CD4-positive, alpha-beta T cell treated with Interleukin-6 for 4 hours (primary cell): ENCODE measurements at regions not wholly inside any gene's neighbourhood (a gene's known extent, or its start where the extent isn't known, plus 50 kb on each side); places are given as distances from the start of the nearest gene placed in this dataset.

Experiments used
- DNase-seq: peaks from one replicate; pipeline ENCODE4 v3.0.0-alpha.2; 2020; ENCODE audit warnings: mixed read lengths

DNA sequence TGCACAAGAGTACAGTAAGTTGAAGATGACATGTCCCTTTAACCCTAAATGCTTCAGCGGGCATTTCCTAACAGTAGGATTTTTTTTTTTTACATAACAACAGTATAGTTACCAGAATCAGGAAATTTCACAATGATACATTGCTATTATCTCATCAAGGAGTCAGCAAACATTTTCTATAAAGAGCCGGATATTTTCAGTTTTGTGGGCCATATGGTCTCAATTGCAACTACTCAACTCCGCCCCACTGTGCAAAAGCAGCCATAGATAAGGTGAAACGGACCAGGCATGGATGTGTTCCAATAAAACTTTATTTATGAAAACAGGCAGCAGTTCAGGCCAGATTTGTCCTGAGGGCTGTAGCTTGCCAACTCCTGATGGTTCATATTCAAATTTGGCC lies 130.6 kb downstream of the SMAD6 start:
- no peak for DNase-seq

DNA sequence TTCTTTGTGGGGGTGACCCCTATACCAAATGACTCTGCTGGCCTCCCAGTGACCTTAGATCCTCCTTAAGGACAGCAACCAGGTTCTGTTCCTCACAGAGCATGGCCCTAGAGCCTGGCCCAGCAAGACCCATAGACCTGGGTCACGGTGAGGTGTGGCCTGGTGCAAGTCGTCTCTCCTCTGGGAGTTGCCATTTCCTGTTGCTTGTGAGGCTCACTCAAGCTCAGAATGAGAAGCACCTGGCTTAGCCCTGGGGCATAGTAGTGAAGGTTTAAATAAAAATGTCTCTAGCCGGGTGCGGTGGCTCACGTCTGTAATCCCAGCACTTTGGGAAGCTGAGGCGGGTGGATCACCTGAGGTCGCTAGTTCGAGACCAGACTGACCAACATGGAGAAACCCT lies 131.3 kb downstream of the SMAD6 start:
- no peak for DNase-seq

DNA sequence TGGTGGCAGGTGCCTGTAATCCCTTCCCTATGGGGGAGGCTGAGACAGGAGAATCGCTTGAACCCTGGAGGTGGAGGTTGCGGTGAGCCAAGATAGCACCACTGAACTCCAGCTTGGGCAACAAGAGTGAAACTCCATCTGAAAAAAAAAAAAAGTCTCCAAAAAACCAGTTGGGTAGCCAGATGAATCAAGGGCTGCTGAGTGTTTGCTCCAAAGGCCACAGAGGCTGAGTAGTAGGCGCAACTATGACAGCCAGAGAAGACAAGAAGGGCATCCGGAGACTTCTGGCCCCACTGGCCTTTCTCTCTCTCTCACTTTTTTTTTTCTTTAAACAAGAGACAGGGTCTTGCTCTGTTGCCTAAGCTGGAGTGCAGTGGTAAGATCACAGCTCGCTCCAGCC lies 131.8 kb downstream of the SMAD6 start:
- DNase-seq = no peak

DNA sequence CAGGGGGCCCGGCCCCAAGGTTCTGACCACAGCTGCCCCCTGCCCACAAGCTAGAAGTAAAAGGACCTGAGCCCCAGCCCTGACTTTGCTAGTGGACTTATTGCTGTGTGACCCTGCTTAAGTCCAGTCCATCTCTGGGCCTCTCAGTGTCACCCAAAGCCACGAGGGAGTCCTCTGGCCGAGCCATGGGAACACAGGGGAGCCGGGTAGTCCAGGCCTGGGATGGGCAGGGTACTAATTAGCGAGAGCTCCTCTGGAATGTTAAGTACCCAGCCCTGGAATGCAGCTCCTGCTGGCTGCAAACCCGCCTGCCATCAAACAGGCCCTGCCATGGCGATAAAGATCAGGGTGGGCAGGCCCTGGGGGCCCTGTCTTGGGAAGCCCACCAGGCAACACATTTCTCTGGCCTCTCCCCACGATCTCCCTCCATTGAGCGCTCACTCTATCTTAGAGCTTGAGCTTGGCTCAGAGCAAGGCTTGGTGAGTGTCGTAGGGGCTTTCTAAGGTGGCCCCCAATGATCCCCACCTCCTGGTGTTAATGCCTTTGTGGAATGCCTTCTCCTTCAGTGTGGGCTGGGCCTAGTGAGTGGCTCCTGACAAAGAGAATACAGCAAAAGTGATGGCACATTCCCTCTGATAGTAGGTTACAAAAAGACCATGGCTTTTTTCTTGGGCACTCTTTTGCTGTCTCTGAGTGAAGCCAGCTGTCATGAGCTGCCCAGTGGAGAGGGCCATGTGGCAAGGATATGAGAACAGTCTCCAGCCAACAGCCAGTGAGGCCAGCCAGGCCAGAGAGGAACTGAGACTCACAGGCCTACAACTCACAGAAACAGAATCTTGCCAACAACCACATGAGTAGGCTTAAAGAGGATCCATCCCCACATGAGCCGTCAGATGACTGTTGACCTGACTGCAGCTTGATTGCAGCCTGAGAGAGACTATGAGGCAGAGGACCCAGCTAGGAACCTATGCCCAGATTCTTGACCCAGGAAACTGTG lies 133.1 kb downstream of the SMAD6 start:
- no peak for DNase-seq

DNA sequence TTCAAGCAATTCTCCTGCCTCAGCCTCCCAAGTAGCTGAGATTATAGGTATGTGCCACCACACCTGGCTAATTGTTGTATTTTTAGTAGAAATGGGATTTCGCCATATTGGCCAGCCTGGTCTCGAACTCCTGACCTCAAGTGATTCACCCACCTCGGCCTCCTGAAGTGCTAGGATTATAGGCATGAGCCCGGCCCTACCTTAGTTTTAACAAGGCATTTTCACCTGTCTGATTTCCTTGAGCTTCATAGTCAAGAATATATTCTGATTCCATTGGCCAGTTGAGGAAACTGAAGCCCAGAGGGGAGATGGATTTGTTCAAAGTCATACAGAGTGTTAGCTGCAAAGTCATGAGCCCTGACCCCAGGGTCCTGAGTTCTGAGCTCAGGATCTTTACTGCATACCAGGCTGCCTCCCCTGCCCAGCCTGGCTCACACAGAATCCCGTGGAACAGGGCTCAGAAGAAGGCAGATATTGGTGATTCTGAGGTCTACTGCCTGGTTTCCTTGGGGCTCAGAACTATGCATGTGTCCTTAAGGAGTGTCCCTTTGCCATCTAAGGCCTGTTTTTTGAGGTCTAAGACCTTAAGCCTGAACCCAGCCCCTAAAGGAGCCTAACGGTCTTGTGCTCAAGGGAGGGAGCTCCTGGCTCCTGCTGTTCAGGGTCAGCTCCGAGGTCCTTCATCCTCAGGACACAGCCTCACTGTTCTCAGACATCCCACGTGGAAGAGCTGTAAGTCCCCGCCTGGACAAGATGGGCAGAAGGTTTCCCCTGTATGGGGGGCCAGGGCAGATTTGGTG lies 134.4 kb downstream of the SMAD6 start:
- no peak for DNase-seq

DNA sequence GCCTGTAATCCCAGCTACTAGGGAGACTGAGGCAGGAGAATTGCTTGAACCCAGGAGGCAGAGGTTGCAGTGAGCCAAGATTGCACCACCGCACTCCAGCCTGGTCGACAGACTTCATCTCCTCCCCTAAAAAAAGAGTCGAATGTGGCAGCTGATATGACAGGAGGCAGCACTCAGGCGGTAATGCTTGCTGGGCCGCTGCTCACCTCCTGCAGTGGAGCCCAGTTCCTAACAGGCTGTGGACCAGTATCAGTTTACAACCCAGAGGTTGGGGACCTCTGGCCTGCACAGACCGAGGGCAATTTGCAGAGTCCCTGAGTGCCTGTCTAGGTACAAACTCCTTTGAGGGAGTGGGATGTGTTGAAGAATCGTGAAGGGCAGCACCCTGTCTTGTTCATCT lies 136.2 kb downstream of the SMAD6 start:
- no peak for DNase-seq

DNA sequence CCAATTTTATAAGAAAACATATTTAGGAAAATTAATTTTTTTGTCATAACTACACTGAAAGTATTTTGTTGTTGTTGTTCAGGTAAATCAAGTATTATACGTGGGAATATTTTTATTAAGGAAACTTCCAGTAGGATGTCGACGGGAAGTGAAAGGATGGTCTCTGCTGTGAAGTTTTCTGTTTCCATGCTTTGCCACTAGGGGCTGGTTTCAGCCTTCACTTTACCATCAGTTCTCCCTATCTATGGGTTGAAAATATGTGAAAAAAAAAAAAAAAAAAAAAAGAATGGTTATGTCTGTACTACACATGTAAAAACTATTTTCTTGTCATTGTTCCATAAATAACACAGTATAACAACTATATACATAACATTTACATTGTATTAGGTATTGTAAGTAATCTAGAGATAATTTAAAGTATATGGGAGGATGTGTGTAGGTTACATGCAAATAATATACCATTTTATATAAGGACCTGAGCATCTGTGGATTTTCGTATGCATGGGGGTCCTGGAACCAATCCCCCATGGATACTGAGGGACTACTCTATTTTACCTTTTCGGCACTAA lies 136.7 kb downstream of the SMAD6 start:
- no peak for DNase-seq

DNA sequence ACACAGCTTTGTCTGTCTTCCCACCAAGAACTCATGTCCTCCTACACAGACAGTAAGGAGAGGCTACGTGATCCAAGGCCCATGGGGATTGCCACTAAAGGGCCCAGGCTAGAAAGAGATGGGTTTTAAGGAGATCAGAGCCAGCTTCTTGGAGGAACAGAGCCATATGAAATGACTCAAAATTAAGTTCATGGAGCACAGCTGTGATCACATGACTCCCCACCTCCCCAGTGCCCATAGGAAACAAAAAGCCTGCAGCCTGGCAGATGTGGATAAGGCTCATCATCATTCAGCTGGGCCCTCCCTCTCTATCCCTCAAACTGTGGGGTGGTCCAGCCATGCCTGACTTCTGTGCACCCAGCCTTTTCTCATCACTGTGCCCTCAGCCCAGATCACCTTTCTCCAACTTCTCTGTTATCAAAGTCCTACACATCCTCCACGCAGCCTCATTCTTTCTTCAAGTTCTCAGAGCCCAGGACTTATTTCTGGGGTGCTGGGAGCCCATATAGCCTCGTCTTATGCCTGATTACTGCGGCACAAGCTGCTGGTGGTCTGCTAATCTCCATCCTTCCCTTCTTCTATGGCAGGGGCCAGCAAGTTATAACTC lies 137.6 kb downstream of the SMAD6 start:
- no peak for DNase-seq

DNA sequence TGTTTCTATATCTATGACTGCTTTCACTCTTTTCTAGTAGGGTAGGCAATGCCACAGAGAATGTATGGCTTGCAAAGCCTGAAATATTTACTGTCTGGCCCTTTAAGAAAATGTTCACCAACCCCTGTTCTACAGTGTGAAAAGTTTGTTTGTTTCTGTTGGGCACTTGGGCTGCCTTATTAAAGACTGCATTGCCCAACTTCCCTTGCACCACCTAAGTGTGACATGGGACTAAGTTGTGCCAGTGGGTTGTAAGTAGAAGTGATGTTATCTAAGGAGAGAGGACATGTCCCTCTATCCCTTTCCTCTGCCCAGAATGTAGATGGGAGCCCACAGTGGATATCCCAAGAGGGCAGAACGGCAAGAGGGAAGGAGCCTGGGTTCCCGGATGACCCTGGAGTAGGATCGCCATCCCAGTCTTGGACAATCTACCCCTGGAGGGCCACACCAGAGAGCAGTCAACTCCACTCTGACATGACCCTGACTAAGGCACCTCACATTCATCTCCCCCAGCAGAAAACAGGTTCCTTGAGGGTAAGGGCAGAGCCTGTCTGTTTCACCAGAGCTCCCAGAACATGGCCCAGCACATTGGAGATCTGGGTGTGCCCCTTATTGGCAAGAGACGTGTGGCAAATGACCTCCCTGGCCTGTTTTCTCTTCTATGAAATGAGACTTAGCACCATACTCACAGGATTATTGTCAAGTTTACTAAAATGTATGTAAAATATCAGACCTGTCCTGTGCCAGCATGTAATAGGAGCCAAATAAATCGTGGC lies 138.8 kb downstream of the SMAD6 start:
- no peak for DNase-seq

DNA sequence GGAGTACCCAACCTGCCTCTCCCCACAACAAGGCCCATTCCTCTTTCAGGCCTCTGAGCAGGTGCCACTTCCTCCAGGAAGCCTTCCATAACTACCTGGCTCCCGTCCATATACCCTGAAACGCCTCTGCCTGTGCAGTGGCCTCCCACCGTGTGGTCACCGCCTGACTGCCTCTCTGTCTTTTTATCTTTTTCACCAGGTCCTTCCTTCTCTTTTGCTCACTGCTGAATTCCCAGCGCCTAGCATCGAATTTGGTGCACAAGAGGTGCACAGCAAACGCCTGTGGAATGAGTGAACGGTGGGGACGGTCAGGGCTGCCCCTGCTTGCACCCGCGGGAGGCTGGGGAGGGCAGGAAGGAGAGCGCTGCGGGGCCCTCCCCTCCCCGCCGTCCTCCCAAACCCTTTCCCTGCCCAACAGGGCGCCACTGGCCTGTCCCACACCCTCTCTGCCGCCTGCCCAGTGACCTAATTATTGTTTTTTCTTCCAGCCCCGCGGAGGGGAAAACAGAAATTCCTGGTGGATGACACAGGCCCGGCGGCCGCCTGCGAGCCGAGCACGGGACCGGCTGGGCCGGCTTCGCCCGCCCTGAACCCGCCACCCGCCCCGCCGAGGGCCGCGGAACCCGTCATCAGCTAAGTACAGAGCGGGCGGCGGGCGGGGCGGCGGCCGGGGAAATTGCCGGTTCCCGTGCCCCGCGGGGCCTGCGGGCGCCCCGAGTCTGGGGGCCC lies 140.1 kb downstream of the SMAD6 start:
- peak; percentile 26 for DNase-seq

DNA sequence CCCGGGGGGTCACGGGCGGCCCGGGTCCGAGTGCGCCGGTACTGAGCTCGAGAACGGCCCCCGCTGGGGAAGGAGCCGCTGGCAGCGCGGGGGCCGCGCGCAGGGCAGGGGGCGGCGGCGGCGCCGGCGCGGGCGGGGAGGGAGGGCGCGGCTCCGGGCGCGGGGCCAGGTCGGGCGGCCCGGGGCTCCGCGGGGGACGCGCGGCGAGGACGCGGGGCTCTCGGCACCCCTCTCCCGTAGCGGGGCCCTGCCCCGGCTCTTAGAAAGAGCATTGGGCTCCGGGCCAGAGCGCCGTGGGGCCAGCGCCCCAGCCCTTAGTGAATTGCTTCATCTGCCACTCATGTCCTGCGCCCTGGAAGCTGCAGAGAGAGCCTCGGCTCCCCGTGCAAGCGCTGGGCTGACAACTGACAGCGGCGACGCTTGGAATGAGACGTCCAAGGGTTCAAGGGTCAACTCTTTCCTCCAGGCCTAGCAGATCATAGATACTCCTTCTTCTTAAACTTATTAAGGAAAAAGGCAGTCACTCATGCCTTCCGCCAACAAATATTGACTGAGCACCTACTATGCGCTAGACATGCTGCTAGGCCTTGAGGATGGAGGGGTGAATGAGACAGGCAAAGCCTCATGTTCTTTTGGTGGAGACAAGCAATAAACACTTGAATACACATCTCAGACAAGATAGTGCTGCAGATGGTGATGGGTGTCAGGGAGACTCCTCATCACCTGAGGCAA lies 140.8 kb downstream of the SMAD6 start:
- no peak for DNase-seq

DNA sequence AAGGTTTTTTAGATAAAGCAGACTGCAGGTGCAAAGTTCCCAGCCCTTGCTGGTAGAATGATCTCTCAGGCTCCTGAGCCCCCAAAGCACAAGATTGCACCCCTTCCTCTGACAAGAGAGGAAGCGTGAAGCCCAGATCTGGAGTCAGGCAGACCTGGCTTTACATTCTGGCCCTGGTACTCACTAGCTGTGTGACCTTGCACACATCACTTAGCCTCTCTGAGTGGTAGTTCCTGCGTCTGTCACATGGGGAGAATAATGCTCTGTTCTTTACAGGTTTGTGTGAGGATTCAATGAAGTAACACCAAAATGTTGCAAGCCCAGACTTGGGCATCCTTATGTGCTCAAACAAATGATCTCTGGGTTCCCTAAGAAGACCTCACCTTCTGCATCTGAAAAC lies 141.5 kb downstream of the SMAD6 start:
- no peak for DNase-seq

DNA sequence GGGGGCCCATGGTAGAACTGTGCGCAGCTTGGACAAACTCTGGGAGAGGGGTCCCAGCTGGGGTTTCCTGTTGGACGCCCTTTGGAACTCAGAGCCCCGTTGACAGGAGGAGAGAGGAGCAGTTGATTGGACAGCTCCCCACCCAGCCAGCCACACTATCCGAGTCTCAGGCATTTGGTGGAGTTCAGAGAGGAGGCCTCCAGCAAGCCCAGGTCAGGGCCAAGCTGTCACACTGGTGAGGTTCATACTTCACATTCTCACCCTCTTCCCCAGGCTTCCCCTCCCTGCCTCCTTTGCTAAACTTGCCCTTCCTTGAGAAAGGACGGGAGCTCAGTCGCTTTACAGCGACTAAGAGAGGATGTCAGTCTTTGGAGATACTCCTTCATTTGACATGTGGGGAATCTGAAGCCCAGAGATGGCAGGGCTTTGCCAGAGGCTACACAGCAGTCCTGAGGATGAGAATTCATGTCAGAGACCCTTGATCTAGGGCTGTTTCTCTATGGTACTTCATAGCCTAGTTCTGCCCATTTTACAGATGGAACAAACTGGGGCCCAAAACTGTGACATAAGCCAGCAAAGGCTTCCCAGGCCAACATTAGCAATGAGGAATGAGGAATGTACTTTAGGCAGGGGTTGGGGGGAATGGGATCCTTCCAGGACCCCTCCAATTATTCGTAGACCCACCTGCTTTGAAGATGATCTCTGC lies 142.2 kb downstream of the SMAD6 start:
- DNase-seq = no peak

DNA sequence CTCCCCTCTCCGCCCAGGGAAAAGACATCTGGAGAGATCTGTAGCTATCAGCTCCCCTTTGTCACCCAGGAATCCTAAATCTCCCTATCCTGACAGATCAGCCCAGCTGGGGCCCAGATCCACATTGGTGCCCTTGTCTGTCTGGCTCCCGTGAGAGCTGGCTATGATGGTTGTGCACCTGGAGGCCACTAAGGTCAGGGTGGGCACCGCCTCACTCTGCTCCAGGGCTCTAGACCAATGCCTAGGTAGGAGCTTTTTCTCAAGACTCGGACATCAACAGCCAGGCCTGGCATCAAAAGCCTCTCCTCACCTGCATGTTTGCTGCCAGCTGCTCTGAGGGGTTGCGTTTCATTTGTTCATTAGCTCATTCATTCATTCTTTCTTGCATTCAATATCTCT lies 142.7 kb downstream of the SMAD6 start:
- no peak for DNase-seq

DNA sequence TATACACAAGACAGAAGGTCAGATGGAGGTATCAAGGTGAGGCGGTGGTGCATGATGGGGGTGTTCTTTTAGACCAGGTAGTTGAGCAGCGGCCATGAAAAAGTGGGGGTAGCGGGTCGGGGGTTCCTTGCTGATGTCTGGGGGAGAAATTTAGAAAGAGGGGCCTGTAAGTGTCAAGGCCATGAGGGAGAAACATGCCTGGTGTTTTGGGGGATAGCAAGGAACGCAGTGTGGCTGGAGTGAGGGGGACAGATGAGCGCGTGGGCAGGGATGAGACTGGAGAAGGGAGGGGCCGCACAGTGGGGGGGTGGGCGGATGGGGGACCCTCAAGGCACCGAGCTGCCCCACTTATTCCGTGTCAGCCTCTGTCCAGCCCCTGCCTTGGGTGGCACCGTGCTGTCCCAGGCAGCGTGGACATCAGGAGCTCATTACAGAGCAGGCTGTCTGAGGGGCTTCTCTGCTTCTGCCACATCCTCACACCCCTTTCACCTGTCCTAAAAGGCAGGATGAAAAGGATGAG lies 143.3 kb downstream of the SMAD6 start:
- DNase-seq = no peak

DNA sequence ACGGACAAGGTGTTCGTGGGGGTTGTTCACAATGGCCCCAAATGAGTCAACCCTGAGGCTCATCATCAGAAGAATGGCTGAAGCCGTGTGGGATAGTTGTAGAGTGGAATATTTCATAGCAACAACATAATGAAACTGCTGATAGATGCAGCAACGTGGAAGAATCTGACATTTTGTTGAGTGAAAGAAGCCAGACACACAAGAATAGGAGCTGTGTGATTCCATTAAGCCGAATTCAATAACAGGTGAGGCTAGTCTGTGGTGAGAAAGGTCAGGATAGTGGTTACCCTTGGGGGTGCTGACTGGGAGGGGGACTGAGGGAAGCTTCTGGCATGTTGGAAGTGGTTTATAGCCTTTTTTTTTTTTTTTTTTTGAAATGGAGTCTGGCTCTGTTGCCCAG lies 144.0 kb downstream of the SMAD6 start:
- no peak for DNase-seq

DNA sequence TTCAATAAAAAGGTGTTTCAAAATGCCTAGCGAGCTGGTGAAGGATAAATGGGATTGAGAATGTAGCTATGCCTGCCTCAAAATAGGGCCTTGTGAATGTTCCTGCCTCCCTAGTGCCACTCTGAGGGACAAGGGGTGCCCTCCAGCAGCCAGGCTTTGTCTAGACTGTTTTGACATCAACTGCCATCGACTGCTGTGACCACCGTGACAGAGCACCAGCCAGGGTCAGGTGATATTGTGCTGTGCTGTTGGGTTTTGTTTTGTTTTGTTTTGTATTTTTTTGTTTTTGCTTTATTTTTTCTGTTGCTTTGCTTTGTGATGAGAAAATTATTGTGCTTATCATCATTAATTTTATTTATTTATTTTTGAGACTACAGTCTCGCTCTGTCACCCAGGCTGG lies 144.8 kb downstream of the SMAD6 start:
- no peak for DNase-seq

DNA sequence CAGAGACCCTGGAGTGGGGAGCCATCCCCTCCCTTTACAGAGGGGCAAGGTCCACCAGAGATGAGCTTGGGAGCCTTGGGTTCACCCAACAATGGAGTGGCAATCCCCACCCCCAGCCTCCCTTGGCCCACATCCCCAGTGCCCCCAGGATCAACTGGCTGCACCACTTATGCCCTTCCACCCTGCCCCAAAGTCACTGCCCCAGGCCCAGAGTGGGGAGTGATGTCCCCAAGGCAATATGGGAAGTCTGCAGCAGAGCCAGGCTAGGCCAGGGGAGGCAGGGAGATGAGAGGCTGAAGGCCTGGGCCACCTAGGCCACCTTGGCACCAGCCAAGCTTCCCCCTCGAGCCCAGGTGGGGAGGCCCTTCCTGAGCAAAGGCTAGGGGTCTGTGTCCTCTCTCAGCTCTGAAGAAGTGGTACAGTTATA lies 145.5 kb downstream of the SMAD6 start:
- DNase-seq = no peak

DNA sequence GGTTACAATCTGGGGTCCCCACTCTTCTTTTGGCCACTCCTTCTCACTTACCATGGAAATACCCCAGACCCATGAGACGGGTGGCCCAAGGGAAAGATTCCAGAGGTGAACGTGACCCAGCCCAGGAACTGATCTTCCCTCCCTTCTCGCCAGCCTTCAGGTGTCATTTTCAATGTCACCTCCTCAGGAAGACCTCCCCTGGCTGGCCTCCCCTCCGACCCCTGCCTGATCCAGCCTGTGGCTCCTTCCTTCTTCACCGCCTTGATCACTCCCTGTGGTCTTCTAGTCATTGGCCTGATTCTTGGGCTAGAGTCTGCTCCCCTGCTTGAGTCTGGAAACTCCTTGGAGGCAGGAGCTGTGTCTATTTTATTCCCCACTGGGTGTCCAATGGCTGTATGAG lies 146.1 kb downstream of the SMAD6 start:
- DNase-seq = no peak
